GM19240 (cell line): ENCODE measurements at regions not wholly inside any gene's neighbourhood (a gene's known extent, or its start where the extent isn't known, plus 50 kb on each side); places are given as distances from the start of the nearest gene placed in this dataset.
"Not testable (repeated sequence)": the region's sequence is repeated elsewhere in the genome, so short reads cannot be mapped to it uniquely, and the experiment has no call there.

ENCODE experiments used
- DNase-seq: peaks from one replicate; pipeline ENCODE4 v3.0.0; 2011; ENCODE audit warnings: low spot score; ENCODE audit not compliant: insufficient read length

GRCh38 chr16:65260746-65261145, 138.9 kb upstream of the CDH11 start:
- no peak for DNase-seq

- no peak for DNase-seq
Measured at GRCh38 chr16:65254144-65254543, 132.3 kb upstream of the CDH11 start.

- no peak for DNase-seq
Measured at GRCh38 chr16:65249768-65250167, 127.9 kb upstream of the CDH11 start.

GRCh38 chr16:65244787-65245186, 122.9 kb upstream of the CDH11 start:
- no peak for DNase-seq

GRCh38 chr16:65235339-65236177, 113.7 kb upstream of the CDH11 start:
- DNase-seq, result no peak

- DNase-seq, result not testable (repeated sequence)
Measured at GRCh38 chr16:65234721-65235320, 113.0 kb upstream of the CDH11 start.

GRCh38 chr16:65229191-65229662, 107.4 kb upstream of the CDH11 start:
- no peak for DNase-seq

- DNase-seq, result no peak
Measured at GRCh38 chr16:65227150-65227835, 105.4 kb upstream of the CDH11 start.

- DNase-seq, result no peak
Measured at GRCh38 chr16:65226077-65226476, 104.2 kb upstream of the CDH11 start.

- DNase-seq, result no peak
Measured at GRCh38 chr16:65225488-65225887, 103.6 kb upstream of the CDH11 start.

GRCh38 chr16:65224994-65225393, 103.1 kb upstream of the CDH11 start:
- DNase-seq, result no peak

GRCh38 chr16:65224471-65224870, 102.6 kb upstream of the CDH11 start:
- no peak for DNase-seq

GRCh38 chr16:65223335-65223734, 101.5 kb upstream of the CDH11 start:
- no peak for DNase-seq

- DNase-seq, result no peak
Measured at GRCh38 chr16:65222536-65222935, 100.7 kb upstream of the CDH11 start.

GRCh38 chr16:65222049-65222448, 100.2 kb upstream of the CDH11 start:
- no peak for DNase-seq

GRCh38 chr16:65219786-65220185, 97.9 kb upstream of the CDH11 start:
- DNase-seq, result no peak

GRCh38 chr16:65218348-65218747, 96.5 kb upstream of the CDH11 start:
- no peak for DNase-seq

- no peak for DNase-seq
Measured at GRCh38 chr16:65213866-65214595, 92.2 kb upstream of the CDH11 start.

GRCh38 chr16:65212791-65213190, 90.9 kb upstream of the CDH11 start:
- DNase-seq, result no peak

- DNase-seq, result no peak
Measured at GRCh38 chr16:65212240-65212639, 90.4 kb upstream of the CDH11 start.

GRCh38 chr16:65202461-65202860, 80.6 kb upstream of the CDH11 start:
- no peak for DNase-seq

- DNase-seq, result no peak
Measured at GRCh38 chr16:65201511-65201910, 79.6 kb upstream of the CDH11 start.
